IPS DF 6.9 (cell line): ENCODE measurements at regions not wholly inside any gene's neighbourhood (a gene's known extent, or its start where the extent isn't known, plus 50 kb on each side); places are given as distances from the start of the nearest gene placed in this dataset.

Source experiments
- DNase-seq: peaks from one replicate; pipeline ENCODE4 v3.0.0-alpha.2; 2013; ENCODE audit warnings: low read depth, low spot score
- H3K27ac ChIP-seq: one replicate; pipeline ENCODE4 v1.5.1; 2013; ENCODE audit warnings: low read length, control low read depth
- H3K27me3 ChIP-seq: 2 replicates; pipeline ENCODE4 v1.6.1; 2013; ENCODE audit warnings: mild to moderate bottlenecking, low read length; ENCODE audit not compliant: control insufficient read depth, insufficient read depth
- H3K36me3 ChIP-seq: 2 replicates; pipeline ENCODE4 v1.6.1; 2013; ENCODE audit warnings: low read length; ENCODE audit not compliant: control insufficient read depth, insufficient read depth
- H3K4me1 ChIP-seq: 2 replicates; pipeline ENCODE4 v1.6.1; 2013; ENCODE audit warnings: low read length; ENCODE audit not compliant: control insufficient read depth, insufficient read depth
- H3K4me3 ChIP-seq: 2 replicates; pipeline ENCODE4 v1.5.1; 2013; ENCODE audit warnings: mild to moderate bottlenecking, low read length
- H3K9me3 ChIP-seq: 2 replicates; pipeline ENCODE4 v1.6.1; 2013; ENCODE audit warnings: low read length, inconsistent platforms; ENCODE audit not compliant: control insufficient read depth, insufficient read depth
- WGBS: extraction: QIAGEN DNeasy Blood & Tissue Kit; methylation state at CpG from one replicate; pipeline ENCODE4 v1.1.7; 2013; ENCODE audit warnings: mixed read lengths, missing lambda C conversion rate; ENCODE audit not compliant: insufficient read length, insufficient coverage; 5-methylcytosine and 5-hydroxymethylcytosine counted together

DNA sequence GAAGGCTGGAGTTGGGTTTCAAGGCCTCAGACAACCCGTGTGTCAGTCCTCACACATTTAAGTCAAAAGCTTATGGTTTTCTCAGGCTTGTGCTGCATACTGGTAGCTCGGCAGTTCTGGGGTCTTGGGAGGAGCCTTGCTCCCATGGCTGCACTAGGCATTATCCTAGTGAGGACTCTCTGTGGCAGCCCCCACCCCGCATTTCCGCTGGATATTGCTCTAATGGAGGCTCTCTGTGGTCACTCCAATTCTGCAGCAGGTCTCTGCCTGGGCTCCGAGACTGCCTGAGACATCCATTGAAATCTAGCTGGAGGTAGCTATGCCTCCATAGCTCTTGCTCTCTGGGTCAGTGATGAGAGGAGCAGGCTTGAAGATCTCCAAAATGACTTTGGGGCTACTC lies 311.5 kb upstream of the PTGER4 start:
- no peaks in the 10 kb centered on the region for H3K36me3 ChIP-seq
- H3K4me3 ChIP-seq: no peak overlapping the region
- no CpG with 5 or more reads among the region's 5 CpGs for WGBS
- no peaks in the 10 kb centered on the region for H3K9me3 ChIP-seq
- no peak for DNase-seq
- H3K27ac ChIP-seq: no peak overlapping the region
- no peaks in the 10 kb centered on the region for H3K4me1 ChIP-seq
- H3K27me3 ChIP-seq: no peaks in the 10 kb centered on the region

DNA sequence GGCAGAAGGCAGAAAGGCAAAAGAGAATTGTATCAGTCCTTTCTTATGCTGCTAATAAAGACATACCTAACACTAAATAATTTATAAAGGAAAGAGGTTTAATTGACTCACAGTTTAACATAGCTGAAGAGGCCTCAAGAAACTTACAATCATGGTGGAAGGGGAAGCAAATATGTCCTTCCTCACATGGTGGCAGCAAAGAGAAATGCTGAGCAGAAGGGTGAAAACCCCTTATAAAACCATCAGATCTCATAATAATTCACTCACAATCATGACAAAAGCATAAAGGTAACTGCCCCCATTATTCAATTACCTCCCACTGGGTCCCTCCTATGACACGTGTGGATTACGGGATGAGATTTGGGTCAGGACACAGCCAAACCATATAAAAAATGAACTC lies 312.5 kb upstream of the PTGER4 start:
- no CpG with 5 or more reads among the region's 2 CpGs for WGBS
- no peaks in the 10 kb centered on the region for H3K27me3 ChIP-seq
- no peaks in the 10 kb centered on the region for H3K9me3 ChIP-seq
- H3K36me3 ChIP-seq: no peaks in the 10 kb centered on the region
- no peak overlapping the region for H3K4me3 ChIP-seq
- DNase-seq: no peak
- no peaks in the 10 kb centered on the region for H3K4me1 ChIP-seq
- no peak overlapping the region for H3K27ac ChIP-seq

DNA sequence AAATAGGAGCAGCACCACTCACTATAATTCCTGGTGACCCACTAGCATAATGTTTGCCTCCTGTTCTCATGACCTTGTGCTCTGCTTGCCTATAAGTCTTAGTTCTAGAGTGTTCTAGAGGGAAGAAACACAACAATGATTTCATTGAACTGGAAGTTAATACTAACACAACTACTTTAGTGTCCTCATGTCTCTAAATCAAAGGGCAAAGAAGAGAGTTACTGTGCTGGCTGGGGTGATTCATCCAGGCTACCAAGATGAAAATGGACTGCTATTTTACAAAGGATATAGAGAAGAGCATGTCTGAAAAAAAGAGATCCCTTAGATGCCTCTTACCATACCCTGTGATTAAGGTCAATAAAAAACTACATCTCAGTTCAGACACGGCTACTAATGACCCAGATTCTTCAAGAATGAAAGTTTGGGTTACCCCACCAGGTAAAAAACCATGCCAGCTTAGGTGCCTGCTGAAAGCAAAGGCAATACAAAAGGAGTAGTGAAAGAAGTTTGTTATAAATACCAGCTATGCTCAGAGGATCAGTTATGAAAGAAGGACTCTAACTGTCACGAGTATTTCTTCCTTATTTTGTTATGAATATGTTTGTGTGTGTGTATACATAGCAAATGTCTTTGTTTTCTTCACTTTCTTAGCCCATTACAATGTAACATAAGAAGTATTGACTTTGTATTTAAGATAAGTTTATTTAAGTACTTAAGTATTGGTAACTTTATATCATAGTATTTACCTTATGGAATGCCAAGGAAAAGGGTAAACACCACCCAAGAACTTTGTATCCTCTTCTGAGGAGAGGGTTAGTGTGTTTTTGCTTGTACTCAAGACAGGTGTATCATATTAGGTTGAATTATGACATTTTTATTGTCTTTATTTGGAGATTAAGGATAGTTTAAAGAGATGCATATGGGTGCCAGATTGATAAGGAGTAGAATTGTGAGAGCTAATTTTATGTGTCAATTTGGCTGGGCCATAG lies 314.1 kb upstream of the PTGER4 start:
- no peaks in the 10 kb centered on the region for H3K4me1 ChIP-seq
- H3K9me3 ChIP-seq: no peaks in the 10 kb centered on the region
- DNase-seq: no peak
- no CpG with 5 or more reads among the region's 2 CpGs for WGBS
- no peak overlapping the region for H3K27ac ChIP-seq
- no peak overlapping the region for H3K4me3 ChIP-seq
- H3K27me3 ChIP-seq: no peaks in the 10 kb centered on the region
- H3K36me3 ChIP-seq: no peaks in the 10 kb centered on the region

DNA sequence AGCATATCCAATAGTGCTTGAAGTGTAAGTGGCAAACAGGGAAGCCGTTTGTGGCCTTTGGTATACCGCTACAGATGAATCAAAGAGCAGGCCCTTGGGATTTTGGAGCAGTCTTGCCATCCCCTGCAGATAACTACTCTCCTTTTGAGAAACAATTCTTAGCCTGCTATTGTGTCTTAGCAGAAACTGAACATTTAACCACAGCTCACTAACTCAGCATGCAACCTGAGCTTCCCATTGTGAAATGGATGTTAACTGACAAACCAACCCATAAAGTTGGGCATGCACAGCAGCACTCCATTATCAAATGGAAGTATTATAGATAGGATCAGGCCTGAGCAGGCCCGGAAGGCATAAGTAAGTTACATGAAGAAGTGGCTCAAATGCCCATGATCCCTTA lies 315.3 kb upstream of the PTGER4 start:
- Histone ChIP-seq H3K9me3 (no peaks in the 10 kb centered on the region), H3K36me3 (no peaks in the 10 kb centered on the region), H3K4me3 (no peak overlapping the region), H3K4me1 (no peaks in the 10 kb centered on the region), H3K27ac (no peak overlapping the region), H3K27me3 (no peaks in the 10 kb centered on the region)
- DNase-seq: no peak
- no CpG with 5 or more reads among the region's 3 CpGs for whole genome bisulfite sequencing

DNA sequence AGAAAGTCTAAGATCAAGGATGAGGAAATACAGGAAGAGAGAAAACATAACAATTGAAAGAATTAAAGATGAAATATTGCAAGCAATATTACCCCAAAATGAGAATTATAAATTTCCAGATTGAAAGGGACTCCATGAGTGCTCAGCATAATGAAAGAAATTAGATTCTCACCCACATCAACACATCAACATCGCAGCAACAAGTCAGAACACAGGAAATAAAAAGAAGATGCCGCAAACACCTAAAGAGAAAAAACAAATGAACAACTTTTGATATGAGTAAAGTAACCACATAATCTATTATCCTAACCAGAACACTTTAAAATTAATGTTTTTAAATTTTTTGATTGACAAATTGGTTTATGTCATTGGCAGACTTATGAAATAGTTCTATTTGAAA lies 318.3 kb upstream of the PTGER4 start:
- no peak for DNase-seq
- no peak overlapping the region for H3K27ac ChIP-seq
- no peaks in the 10 kb centered on the region for H3K27me3 ChIP-seq
- no peaks in the 10 kb centered on the region for H3K9me3 ChIP-seq
- no peaks in the 10 kb centered on the region for H3K36me3 ChIP-seq
- WGBS: no CpG with 5 or more reads among the region's 2 CpGs
- no peaks in the 10 kb centered on the region for H3K4me1 ChIP-seq
- no peak overlapping the region for H3K4me3 ChIP-seq

DNA sequence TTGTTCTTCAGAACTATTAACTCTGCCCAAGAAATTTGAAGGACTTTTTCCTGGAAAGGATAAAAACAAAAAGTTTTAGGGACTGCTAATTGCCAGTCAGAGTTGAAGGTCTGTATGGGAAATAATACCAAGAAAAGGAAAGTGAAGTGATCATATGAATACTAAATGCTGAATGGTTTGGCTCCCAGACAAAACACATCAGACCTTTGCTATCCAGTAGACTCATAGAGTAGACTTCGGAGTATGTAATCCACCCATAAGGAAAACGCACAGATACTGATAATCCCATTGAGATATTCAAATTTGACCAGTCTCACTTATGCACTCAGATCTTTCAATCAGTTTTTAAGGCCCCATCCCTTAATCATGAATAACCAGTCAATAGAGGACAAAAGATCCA lies 319.0 kb upstream of the PTGER4 start:
- Histone ChIP-seq H3K27me3 (no peaks in the 10 kb centered on the region), H3K36me3 (no peaks in the 10 kb centered on the region), H3K9me3 (no peaks in the 10 kb centered on the region), H3K4me3 (no peak overlapping the region), H3K27ac (no peak overlapping the region), H3K4me1 (no peaks in the 10 kb centered on the region)
- DNase-seq: no peak
- no CpG with 5 or more reads among the region's 2 CpGs for WGBS

DNA sequence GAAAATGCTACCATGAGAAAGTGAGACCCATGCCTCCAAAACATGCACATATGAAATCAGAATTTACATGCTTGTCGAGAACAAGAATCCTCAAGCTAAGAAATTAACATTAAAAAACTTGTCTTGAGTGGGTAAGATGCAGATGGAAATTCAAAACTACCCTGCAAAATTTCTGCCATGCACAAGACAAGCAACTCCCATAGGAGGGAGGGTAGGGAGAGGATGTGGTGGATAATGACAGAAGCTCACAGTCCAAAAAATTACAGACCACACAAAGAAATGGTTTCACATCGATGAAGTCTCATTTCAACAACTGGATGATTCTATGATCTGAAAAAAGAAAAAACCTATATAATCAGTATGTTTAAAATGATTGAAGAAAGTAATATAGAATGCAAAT lies 319.9 kb upstream of the PTGER4 start:
- no peaks in the 10 kb centered on the region for H3K9me3 ChIP-seq
- no CpG with 5 or more reads among the region's 2 CpGs for WGBS
- no peaks in the 10 kb centered on the region for H3K4me1 ChIP-seq
- H3K36me3 ChIP-seq: no peaks in the 10 kb centered on the region
- H3K4me3 ChIP-seq: no peak overlapping the region
- no peaks in the 10 kb centered on the region for H3K27me3 ChIP-seq
- no peak for DNase-seq
- H3K27ac ChIP-seq: no peak overlapping the region

DNA sequence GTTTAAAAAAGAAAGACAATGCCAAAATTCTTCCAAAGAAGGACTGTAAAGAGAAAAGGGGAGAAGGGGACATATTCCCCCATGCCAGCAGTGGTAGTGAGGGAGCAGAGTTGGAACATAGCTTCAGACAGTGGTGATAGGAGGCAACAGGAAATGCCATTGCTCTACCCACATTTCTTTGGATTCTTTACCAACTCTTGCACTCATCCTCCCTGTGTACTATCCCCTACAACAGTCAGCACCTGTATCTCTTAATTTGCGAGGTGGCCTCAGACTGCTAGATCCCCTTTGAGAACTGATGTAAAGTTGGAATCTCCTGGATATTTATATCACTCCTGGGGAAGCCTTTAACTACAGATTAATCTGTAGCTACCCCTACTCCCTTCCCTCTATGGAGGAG lies 320.6 kb upstream of the PTGER4 start:
- H3K27me3 ChIP-seq: no peaks in the 10 kb centered on the region
- no peak overlapping the region for H3K27ac ChIP-seq
- DNase-seq: no peak
- H3K4me1 ChIP-seq: no peaks in the 10 kb centered on the region
- H3K36me3 ChIP-seq: no peaks in the 10 kb centered on the region
- H3K4me3 ChIP-seq: no peak overlapping the region
- WGBS: no CpG with 5 or more reads among the region's 1 CpG
- no peaks in the 10 kb centered on the region for H3K9me3 ChIP-seq

DNA sequence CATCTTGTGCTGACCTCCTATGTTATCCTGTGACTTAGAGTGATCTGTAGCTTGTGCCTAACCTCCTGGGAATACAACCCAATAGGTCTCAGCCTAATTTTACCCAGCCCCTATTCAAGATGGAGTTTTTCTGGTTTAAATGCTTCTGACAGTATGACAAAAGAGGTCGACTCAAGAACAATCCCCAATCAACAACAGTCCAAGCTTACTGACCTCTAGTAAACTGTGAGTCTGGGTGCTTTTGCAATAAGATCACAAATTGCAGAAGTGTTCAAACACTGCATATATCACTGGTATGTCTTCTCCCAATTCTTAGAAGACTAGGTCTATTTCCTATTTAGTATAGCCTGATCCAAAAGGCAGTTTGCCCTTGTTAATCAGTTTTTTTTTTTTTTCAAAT lies 323.5 kb upstream of the PTGER4 start:
- no peak for DNase-seq
- H3K4me1 ChIP-seq: no peaks in the 10 kb centered on the region
- H3K36me3 ChIP-seq: no peaks in the 10 kb centered on the region
- no CpG with 5 or more reads among the region's 1 CpG for WGBS
- no peaks in the 10 kb centered on the region for H3K27me3 ChIP-seq
- H3K9me3 ChIP-seq: no peaks in the 10 kb centered on the region
- H3K4me3 ChIP-seq: no peak overlapping the region
- H3K27ac ChIP-seq: no peak overlapping the region

DNA sequence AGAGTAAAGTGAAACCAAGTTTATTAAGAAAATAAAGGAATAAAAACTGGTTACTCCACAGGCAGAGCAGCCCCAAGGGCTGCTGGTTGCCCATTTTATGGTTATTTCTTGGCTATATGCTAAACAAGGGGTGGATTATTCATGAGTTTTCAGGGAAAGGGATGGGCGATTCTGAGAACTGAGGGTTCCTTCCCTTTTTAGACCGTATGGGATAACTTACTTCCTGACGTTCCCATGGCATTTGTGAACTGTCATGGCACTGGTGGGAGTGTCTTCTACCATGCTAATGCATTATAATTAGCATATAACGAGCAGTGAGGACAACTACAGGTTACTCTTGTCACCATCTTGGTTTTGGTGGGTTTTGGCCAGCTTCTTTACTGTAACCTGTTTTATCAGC lies 323.9 kb upstream of the PTGER4 start:
- Histone ChIP-seq H3K9me3 (no peaks in the 10 kb centered on the region), H3K27me3 (no peaks in the 10 kb centered on the region), H3K27ac (no peak overlapping the region), H3K4me3 (no peak overlapping the region), H3K36me3 (no peaks in the 10 kb centered on the region), H3K4me1 (no peaks in the 10 kb centered on the region)
- no CpG with 5 or more reads among the region's 4 CpGs for WGBS
- no peak for DNase-seq

DNA sequence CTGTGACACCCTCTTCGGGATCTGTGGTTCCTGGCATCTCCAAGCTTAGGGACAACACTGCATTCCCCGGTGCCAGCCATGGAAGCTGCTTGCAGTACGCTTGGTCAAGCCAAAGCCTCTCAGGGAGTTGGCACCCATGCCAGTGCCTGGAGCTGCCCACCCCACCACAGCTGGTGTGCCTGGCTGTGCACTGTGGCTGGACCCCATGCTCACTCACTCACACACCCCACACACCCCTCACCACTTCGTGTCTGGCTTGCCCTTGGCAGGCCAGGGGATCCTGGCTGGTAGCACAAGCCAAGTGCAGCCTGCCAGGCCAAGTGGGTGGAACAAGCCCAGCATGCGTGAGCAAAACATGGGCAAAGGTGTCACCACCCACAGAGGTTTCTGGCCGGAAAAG lies 324.5 kb upstream of the PTGER4 start:
- WGBS: no CpG with 5 or more reads among the region's 6 CpGs
- H3K36me3 ChIP-seq: no peaks in the 10 kb centered on the region
- H3K27ac ChIP-seq: no peak overlapping the region
- H3K4me1 ChIP-seq: no peaks in the 10 kb centered on the region
- no peak for DNase-seq
- no peaks in the 10 kb centered on the region for H3K9me3 ChIP-seq
- H3K27me3 ChIP-seq: no peaks in the 10 kb centered on the region
- no peak overlapping the region for H3K4me3 ChIP-seq
